ENCODE measurements at regions not wholly inside any gene's neighbourhood (a gene's known extent, or its start where the extent isn't known, plus 50 kb on each side); places are given as distances from the start of the nearest gene placed in this dataset.

DNA sequence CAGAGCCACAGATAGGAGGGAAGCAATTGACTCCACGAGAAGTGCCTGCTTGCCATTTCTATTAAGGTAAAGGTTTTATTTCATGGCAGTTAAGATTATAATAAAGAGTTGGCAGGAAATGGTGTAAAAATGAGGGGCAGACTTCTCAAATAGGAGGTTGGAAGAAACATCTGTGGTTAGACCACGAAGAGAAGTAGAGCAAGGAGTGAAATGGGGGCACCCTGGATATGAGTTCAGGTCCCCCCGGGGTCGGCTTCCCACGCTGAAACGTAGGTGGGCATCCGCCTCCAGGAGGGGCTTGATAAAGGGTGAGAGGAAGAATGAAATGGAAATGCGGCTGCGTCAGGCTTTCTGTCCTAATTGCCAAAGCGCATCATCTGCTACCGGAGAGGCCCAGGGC lies 209.1 kb downstream of the MAF start:
- Histone ChIP-seq H3K4me3 (ENCODE audit: low read depth, low read length) (no peak overlapping the region), H3K9me3 (ENCODE audit: control insufficient read depth, insufficient read depth, low read depth, low read length) (no peaks in the 10 kb centered on the region), H3K4me1 (ENCODE audit: control insufficient read depth, insufficient read depth, low read length) (no peaks in the 10 kb centered on the region), H3K36me3 (ENCODE audit: control insufficient read depth in 2 of 2, insufficient read depth in 1 of 2, low read length in 2 of 2) (no peaks in the 10 kb centered on the region), H3K27ac (ENCODE audit: extremely low read depth, low read depth, low read length) (no peak overlapping the region)
- TF ChIP-seq ZNF558 (tag by site-specific recombination; IDR thresholded peaks at IDR 0.05) (no peak), ZNF623 (tag by site-specific recombination; IDR thresholded peaks at IDR 0.05) (no peak), ZNF501 (tag by site-specific recombination; IDR thresholded peaks at IDR 0.05) (no peak), ZNF266 (tag by site-specific recombination; IDR thresholded peaks at IDR 0.05; ENCODE audit: low read depth) (no peak), ZNF155 (tag by site-specific recombination; IDR thresholded peaks at IDR 0.05) (no peak), ZBTB17 (tag by site-specific recombination; IDR thresholded peaks at IDR 0.05) (no peak), ZNF768 (tag by site-specific recombination; IDR thresholded peaks at IDR 0.05) (no peak), ZNF223 (tag by site-specific recombination; IDR thresholded peaks at IDR 0.05) (no peak), ZNF571 (tag by site-specific recombination; IDR thresholded peaks at IDR 0.05) (no peak), ZNF555 (tag by site-specific recombination; conservative IDR thresholded peaks at IDR 0.05) (no peak), ZNF175 (tag by site-specific recombination; IDR thresholded peaks at IDR 0.05) (no peak)
- TF ChIP-seq, protein P1, sequence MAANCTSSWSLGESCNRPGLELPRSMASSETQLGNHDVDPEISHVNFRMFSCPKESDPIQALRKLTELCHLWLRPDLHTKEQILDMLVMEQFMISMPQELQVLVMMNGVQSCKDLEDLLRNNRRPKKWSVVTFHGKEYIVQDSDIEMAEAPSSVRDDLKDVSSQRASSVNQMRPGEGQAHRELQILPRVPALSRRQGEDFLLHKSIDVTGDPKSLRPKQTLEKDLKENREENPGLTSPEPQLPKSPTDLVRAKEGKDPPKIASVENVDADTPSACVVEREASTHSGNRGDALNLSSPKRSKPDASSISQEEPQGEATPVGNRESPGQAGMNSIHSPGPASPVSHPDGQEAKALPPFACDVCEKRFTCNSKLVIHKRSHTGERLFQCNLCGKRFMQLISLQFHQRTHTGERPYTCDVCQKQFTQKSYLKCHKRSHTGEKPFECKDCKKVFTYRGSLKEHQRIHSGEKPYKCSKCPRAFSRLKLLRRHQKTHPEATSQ (tag by site-specific recombination; IDR thresholded peaks at IDR 0.05) = no peak
- TF ChIP-seq, protein P2, sequence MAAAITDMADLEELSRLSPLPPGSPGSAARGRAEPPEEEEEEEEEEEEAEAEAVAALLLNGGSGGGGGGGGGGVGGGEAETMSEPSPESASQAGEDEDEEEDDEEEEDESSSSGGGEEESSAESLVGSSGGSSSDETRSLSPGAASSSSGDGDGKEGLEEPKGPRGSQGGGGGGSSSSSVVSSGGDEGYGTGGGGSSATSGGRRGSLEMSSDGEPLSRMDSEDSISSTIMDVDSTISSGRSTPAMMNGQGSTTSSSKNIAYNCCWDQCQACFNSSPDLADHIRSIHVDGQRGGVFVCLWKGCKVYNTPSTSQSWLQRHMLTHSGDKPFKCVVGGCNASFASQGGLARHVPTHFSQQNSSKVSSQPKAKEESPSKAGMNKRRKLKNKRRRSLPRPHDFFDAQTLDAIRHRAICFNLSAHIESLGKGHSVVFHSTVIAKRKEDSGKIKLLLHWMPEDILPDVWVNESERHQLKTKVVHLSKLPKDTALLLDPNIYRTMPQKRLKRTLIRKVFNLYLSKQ (tag by site-specific recombination; IDR thresholded peaks at IDR 0.05; ENCODE audit: borderline replicate concordance) = no peak
- TF ChIP-seq, protein P3, sequence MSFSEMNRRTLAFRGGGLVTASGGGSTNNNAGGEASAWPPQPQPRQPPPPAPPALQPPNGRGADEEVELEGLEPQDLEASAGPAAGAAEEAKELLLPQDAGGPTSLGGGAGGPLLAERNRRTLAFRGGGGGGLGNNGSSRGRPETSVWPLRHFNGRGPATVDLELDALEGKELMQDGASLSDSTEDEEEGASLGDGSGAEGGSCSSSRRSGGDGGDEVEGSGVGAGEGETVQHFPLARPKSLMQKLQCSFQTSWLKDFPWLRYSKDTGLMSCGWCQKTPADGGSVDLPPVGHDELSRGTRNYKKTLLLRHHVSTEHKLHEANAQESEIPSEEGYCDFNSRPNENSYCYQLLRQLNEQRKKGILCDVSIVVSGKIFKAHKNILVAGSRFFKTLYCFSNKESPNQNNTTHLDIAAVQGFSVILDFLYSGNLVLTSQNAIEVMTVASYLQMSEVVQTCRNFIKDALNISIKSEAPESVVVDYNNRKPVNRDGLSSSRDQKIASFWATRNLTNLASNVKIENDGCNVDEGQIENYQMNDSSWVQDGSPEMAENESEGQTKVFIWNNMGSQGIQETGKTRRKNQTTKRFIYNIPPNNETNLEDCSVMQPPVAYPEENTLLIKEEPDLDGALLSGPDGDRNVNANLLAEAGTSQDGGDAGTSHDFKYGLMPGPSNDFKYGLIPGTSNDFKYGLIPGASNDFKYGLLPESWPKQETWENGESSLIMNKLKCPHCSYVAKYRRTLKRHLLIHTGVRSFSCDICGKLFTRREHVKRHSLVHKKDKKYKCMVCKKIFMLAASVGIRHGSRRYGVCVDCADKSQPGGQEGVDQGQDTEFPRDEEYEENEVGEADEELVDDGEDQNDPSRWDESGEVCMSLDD (tag by site-specific recombination; IDR thresholded peaks at IDR 0.05) = no peak
- TF ChIP-seq, protein P4, sequence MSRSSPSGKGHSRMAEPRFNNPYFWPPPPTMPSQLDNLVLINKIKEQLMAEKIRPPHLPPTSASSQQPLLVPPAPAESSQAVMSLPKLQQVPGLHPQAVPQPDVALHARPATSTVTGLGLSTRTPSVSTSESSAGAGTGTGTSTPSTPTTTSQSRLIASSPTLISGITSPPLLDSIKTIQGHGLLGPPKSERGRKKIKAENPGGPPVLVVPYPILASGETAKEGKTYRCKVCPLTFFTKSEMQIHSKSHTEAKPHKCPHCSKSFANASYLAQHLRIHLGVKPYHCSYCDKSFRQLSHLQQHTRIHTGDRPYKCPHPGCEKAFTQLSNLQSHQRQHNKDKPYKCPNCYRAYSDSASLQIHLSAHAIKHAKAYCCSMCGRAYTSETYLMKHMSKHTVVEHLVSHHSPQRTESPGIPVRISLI (tag by site-specific recombination; IDR thresholded peaks at IDR 0.05) = no peak
- TF ChIP-seq, protein P5, sequence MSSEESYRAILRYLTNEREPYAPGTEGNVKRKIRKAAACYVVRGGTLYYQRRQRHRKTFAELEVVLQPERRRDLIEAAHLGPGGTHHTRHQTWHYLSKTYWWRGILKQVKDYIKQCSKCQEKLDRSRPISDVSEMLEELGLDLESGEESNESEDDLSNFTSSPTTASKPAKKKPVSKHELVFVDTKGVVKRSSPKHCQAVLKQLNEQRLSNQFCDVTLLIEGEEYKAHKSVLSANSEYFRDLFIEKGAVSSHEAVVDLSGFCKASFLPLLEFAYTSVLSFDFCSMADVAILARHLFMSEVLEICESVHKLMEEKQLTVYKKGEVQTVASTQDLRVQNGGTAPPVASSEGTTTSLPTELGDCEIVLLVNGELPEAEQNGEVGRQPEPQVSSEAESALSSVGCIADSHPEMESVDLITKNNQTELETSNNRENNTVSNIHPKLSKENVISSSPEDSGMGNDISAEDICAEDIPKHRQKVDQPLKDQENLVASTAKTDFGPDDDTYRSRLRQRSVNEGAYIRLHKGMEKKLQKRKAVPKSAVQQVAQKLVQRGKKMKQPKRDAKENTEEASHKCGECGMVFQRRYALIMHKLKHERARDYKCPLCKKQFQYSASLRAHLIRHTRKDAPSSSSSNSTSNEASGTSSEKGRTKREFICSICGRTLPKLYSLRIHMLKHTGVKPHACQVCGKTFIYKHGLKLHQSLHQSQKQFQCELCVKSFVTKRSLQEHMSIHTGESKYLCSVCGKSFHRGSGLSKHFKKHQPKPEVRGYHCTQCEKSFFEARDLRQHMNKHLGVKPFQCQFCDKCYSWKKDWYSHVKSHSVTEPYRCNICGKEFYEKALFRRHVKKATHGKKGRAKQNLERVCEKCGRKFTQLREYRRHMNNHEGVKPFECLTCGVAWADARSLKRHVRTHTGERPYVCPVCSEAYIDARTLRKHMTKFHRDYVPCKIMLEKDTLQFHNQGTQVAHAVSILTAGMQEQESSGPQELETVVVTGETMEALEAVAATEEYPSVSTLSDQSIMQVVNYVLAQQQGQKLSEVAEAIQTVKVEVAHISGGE (tag by site-specific recombination; conservative IDR thresholded peaks at IDR 0.05; ENCODE audit: low read depth) = no peak
- TF ChIP-seq, protein P6, sequence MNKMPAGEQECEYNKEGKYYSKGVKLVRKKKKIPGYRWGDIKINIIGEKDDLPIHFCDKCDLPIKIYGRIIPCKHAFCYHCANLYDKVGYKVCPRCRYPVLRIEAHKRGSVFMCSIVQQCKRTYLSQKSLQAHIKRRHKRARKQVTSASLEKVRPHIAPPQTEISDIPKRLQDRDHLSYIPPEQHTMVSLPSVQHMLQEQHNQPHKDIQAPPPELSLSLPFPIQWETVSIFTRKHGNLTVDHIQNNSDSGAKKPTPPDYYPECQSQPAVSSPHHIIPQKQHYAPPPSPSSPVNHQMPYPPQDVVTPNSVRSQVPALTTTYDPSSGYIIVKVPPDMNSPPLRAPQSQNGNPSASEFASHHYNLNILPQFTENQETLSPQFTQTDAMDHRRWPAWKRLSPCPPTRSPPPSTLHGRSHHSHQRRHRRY (tag by site-specific recombination; IDR thresholded peaks at IDR 0.05) = no peak
- CTCF ChIA-PET = no interaction called here
- POLR2A ChIA-PET = no interaction called here

Measured in HEK293 (cell line).